Ovary (tissue), 3 donors: ENCODE measurements at regions not wholly inside any gene's neighbourhood (a gene's known extent, or its start where the extent isn't known, plus 50 kb on each side); places are given as distances from the start of the nearest gene placed in this dataset.
"Not testable (repeated sequence)": the region's sequence is repeated elsewhere in the genome, so short reads cannot be mapped to it uniquely, and the experiment has no call there.

Experiments
- CTCF ChIP-seq, 3 donors: fragments of 450-650 bp in 2 of 3; fragments of 200-600 bp in 1 of 3; IDR thresholded peaks; one replicate each; pipeline versions ENCODE4 v1.5.1 to v1.8.0; 2016 to 2022; ENCODE audit warnings: antibody characterized with exemption in 3 of 3, mild to moderate bottlenecking in 1 of 3
- EP300 ChIP-seq: sonication (generic); formaldehyde crosslinking; IDR thresholded peaks from one replicate; pipeline ENCODE4 v1.6.1; 2017; ENCODE audit warnings: antibody characterized with exemption
- POLR2A ChIP-seq: fragments of 450-650 bp; IDR thresholded peaks from one replicate; pipeline ENCODE4 v1.6.1; 2017; ENCODE audit warnings: antibody characterized with exemption, mild to moderate bottlenecking, moderate library complexity
- donor health status: DM: no; HTN: no; CAD: no.

GRCh38 chr18:21975954-21976353 lies 193.4 kb upstream of the GATA6 start:
- TF ChIP-seq CTCF (IDR thresholded peaks at IDR 0.05); POLR2A; EP300: not testable (repeated sequence)
